HuH-7 (cell line): ENCODE measurements at regions not wholly inside any gene's neighbourhood (a gene's known extent, or its start where the extent isn't known, plus 50 kb on each side); places are given as distances from the start of the nearest gene placed in this dataset.
A peak's percentile ranks its signal among the peaks of the same experiment; 100 is the strongest.
"Not testable (repeated sequence)": the region's sequence is repeated elsewhere in the genome, so short reads cannot be mapped to it uniquely, and the experiment has no call there.

Experiments used
- DNase-seq: peaks from one replicate; pipeline ENCODE4 v3.0.0; 2011; ENCODE audit warnings: low spot score

DNA sequence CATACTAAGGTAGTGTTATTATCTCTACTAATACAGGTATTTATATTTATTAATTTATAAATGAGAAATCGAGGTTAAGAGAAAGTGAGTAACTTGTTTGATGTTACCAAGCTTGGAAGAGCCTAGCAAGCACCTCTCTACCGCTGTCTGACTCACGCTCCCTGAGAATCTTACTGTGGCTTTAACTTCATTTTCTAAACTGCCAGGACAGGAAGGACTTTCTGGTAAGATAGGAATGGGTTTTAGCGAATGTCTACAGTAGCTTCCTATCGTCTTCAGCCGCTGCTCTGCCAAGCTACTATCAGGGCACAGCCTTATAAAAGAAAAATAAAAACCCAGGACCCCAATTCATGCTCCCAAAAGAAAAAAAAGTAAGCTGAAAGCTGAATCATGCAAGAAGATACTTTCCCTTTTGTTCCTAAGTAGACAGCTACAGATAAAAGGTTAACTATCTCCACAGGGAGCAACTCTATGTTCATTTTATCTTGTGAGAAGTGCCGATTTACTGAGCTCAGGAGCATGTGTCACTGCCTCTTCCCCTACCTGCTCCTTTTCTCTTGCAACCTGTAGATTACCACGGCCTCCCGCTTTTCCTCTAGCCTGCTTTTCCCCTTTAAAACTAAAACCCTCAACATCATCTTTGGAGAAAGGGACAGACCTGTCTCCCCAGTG, 60.2 kb downstream of the THNSL1 start:
- no peak for DNase-seq

DNA sequence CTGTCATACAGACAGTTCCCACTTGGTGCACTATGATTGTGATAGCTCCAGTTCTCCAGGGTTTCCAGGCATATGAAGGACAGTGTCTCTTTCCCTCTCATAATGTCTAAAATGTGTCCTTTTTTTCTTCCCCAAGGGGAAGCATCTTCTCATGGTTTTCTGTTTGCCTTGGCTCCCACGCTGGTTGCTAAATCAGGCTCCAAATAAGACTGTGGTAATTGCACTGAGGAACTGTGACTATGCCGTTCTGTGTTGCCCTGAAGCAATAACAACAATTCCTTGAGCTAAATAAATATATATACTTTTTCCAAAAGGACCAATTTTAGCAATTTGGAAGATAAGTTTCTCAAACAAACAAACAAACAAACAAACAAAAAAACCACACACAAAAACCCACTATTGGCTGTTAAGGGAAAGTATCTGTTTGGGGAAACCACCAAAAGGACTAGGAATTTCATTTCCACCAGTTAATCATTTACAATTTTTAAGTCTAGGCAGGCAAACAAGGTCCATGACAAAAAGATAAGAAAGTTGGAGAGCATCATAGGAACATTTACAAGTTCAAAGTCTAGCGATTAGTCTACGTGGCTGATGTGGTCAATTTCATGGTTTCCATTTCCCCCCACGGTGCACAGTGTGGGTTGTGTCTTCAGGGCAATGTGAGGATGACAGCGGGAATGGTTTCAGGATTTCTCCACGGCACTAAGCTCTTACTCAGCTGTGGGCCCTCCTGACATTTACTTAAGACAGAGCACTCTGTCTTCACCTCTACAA, 62.4 kb downstream of the THNSL1 start:
- DNase-seq = peak; percentile 45

DNA sequence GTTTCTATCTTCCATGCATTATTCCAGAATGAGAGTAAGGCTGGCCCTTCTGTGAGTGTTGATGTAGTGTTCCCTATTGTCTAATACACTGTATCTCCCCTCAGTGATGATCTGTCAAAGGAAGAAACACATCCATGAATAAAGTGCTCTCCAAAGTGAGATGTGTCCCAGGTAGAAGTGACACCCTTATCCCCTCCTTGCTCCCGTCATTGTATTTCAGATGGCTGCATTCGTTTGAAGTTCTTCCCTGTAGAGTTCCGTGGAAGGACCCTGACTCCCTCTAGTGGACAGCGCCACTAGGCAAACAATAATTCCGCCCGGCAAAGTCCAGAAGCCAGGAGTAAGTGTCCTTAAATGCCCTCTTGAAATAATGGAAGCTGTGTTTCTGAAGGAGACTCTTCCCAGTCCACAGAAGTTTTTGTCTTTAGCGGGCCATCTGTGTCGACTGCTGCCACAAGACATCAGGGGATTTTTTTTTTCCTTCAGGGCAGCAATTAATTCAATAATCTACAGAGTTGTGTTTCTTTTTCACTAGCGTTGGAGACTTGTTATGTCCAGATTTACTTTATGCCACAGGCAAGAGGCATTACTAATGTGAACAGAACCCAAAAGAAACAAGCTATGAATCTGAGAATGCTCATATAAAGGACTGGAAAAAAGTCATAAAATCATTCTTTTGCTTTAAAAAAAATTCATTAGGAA, 64.6 kb downstream of the THNSL1 start:
- DNase-seq = peak; percentile 70

DNA sequence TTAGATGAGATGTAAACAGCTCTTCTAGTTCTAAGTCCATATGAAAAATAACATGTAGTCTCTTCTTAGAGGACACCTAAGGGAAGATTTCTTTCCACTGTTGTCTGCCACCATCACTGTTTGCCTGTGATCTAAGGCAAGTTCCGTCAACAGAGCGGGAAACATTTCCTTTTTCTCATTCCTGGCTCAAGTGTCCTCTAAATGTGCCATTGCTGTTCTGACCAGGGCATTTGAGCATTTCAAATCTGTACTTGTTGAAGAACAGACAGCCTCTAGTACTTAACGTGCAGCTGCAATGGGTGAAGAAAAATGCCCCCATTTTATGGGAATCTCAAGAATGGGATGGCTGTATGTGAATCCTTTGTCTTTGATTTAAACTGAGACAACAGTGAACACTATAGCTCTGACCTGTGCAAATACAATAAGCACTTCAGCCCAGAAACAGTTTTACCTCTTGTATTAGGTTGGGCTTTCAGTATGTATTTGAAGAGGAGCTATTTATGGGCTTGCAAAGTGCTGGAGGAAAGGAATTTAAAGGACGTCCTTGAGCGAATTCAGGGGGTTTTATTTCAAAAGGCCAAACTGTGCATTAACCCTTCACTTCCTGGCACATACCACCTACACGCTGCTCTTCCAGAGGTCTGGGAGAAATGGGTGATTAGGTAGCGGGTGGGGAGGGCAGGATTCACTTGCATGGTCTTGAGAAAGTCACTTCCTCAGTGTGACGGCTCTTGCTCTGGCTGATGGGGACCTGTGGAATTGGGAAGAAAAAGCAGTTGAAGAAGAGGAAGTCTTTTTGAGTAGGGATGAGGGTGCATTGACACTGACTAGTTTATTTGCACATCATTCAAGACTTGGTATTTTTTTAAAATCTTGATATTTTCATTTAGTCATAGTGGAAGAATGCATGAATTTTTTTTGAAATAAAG, 66.1 kb downstream of the THNSL1 start:
- no peak for DNase-seq

DNA sequence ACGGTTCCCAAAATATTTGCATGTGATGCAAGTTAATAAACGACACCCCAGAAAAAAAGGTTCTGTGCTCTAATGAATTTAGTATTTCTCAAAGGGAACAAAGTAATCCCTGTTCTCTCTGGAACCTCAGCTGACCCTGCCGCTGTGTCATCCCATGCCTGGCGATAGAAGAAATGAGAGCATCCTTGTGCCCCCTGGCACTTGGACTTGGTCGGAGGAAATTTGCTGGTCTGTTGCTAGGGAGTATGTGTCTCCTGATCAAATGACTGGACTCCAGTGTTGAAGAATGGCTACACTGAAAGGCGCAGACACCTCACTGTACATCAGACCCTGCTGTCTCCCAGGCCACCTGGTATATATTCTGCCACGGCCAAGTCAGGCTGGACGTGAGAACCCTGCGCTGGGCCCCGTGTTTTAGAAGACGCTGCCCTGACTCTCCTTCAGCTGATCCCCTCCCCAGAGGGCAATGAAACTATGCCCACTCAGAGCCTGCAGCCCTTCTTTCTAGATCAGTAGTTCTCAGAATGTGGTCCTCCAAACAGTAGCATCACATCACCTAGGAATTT, 67.2 kb downstream of the THNSL1 start:
- DNase-seq = no peak

DNA sequence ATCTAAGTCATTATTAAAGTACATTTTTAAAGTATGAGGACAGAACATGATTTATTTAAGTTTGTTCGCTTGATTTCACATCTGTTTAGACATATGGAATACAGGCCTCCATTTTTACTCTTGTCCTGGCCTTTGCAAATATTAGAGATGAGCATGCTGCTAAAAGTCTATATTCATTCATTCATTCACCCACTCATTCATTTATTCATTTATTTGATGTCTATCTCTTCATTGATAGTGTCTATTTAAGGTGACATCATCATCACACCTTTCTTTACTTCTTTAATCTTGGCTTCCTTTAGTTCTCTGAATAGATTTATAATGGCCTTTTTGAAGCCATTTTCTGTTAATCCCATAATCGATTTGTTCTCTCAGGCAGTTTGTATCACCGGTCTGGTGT, 68.0 kb downstream of the THNSL1 start:
- DNase-seq = no peak

DNA sequence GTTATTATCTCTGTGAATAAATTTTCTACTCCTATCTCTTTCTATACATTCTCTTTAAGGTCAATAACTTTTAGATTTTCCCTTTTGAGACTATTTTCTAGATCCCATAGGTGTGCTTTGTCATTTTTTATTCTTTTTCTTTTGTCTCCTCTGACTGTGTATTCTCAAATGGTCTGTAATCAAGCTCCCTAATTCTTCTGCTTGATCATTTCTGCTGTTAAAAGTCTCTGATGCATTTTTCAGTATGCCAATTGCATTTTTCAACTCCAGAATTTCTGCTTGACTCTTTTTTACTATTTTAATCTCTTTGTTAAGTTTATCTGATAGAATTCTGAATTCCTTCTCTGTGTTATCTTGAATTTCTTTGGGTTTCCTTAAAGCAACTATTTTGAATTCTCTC, 78.2 kb downstream of the THNSL1 start:
- no peak for DNase-seq

DNA sequence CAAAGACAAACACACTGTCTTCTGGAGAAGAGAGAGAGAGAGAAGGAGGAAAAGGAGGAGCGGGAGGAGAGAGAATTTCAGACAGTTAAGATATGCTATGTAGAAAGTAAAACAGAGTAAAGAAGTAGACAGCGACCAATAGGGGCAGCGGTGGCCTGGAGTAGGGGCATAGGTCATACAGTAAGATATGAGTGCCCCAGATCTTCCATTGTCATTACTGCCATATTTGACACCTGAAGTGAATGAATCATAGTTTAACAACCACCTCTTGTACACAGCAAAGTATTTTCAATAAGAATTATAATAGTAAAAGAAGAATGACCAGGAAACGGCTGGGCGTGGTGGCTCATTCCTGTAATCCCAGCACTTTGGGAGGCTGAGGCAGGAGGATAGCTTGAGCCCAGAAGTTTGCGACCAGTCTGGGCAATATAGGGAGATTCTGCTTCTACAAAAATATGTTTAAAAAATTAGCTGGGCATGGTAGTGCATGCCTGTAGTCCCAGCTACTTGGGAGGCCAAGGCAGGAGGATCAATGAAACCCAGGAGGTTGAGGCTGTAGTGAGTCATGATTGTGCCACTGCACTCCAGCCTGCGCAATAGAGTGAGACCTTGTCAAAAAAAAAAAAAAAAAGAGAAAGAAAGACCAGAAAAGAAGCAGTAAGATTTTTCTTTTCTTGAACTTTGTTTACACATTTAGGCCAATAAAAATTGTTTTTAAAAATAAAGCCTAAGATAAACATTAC, 77.0 kb upstream of the GPR158 start:
- no peak for DNase-seq

DNA sequence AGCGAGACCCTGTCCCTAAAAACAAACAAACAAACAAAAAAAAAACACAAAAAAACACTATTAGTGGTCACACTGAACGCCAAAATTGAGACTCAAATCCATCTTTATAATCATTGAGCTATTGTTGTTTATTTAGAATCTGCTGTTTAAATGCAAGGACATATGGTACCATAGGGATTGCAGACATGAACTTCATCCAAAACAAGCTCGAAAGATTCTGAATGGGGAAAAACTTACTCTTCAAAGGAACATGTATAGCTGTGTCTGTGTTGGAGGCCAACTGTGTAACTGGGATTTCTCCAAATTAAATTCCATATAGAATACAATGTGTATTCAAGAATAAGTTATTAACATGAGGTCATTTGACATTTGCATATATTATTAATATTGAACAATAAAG, 74.7 kb upstream of the GPR158 start:
- no peak for DNase-seq

DNA sequence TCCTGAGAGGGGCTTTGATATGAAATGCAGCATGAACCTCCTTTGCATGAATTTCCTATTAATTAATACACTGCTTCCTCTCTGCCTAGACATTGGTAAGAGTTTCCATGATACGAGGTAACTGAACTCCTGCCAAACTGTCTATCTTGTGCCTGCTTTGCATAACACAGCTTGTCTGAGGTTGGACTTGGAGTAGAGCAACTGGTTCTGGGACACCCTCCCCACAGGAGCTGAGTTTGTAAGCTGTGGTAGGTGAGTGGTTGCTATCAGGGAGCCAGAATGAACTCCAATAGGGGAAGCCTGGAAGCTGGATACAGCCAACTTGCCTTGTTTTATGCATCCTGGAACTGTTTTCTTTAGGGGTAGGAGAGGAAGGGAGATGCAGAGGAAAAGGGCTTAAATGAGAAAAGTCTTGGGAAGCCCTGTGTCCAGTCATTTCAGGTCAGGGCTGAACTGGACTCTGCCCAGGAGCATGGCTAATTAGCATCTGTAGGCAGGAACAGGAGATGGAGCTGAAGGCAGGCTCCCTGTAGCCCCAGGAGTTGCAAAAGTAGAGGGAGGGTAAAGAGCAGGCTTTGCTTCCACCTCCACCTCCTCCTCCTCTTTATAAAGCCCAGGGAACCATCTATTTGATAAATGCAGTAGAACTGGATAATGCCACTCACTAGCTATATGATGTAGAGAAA, 73.2 kb upstream of the GPR158 start:
- DNase-seq = peak; percentile 30

DNA sequence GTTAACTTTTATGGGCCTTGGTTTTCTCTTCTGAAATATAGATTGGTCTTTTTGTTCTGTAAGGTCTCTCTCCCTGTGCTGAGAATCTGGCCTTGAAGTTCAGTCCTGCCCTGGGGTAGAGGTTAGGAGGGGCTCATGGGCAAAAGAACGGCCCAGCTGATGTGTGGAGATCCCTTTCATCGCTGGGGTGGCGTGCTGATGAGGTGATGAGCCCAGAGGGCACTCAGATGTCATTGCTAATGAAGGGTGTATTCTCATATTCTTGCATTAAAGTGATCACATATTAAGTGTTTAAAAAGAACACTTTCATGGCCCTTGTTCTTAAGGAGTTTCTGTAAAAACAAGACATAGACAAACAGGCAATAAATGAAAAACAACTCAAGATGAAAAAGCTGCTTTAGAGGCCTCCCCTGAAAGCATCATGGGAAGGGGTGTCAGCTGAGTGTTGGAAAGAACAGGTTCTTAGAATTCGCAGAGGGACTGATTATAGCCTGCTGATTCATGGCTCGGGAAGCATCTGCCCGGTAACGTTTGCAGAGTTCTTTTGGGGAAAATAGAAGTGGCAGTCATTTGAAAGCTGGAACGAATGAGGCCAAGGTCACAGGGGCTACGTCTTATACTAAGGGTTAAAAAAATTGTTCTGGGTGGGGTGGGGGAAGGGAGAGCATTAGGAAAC, 72.5 kb upstream of the GPR158 start:
- DNase-seq = no peak

DNA sequence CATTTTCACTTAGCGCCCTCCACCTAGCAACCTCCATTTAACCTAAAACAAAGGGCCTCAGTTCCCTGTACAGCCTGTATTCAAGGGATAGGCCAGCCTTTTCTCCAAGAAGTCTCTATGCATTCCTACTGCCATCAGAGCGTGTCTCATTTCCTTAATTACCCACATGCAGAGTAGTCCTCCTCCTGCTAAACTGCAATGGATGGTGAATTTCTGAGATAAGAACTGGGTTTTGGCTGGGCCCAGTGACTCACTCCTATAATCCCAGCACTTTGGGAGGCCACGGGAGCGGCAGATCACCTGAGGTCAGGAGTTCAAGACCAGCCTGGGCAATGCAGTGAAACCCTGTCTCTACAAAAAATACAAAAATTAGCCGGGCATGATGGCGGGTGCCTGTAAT, 71.1 kb upstream of the GPR158 start:
- DNase-seq = no peak

DNA sequence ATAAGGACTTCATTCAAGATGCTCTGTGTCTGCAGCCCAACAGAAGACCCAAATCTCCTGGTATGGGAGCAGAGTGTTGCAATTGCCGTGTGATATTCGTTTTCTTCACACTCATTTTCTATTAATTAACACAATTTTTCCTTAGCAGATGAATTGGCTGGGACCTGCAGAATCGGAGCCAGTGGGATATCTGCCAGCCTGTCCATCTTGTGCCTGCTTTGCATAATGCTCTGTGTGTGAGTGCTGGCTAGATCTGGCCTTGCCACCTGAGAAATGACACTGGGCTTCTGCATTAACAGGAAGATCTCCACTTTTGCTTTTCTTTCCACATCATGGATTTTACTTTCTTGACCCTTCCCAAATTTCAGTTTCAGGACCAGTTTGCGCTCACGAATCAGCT, 70.4 kb upstream of the GPR158 start:
- no peak for DNase-seq

DNA sequence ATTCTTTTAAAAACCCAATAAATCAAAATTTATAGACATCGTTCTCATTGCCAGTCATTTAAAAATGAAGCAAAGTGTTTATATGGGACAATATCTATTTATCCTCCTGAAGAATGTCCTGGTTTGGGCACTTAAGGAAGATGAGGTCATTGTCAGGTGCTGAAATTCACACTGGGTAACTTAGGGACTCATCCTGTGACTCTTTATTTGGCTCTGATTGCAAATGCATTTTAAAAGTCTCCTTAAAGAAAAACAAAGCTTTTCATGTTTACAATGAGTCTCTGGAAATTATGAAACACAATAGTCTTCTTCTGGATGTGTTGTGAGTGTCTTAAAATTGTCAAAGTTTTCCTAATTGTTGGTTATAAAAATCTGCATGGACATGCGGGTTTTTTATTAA, 69.5 kb upstream of the GPR158 start:
- DNase-seq = no peak

DNA sequence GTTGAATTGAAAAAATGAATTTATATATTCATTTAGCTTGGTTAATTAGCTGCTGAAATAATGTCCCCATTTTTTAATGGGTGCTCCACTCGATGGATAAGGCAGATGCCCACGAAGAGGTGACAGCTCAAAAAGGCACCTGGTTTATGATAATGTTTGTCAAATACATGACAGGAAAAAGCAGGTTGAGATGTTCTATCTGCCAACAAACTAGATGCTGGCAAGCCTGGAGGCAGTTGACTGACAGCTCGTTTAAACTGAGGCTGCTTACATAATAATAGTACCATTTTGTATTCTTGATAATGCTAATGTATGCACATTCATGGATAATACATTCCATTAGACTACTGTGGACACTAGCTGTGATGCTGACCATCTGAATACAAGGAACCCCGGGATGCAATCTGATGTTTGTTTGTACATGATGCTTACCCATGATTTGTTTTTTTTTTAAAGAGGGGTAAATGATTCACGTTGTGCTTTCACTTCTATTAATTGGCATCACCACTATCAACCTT, 69.0 kb upstream of the GPR158 start:
- no peak for DNase-seq

DNA sequence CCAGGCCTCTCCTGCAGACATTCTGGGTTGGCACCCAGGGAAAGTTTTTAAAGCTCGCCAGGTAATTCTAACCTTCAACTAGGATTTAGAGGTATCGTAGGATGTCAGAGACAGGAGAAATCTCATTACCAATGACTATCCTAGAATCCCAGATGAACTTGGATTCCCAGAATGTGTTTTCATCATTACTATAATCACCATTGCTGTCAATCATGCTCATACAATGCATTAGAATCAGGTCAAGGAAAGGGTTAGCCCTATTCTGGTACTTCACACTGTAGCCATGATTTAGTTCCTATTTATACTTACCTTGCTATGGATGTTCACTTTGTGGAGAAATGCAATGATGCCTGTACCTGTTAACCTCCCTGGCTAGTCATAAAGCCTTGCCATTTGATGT, 67.0 kb upstream of the GPR158 start:
- no peak for DNase-seq

DNA sequence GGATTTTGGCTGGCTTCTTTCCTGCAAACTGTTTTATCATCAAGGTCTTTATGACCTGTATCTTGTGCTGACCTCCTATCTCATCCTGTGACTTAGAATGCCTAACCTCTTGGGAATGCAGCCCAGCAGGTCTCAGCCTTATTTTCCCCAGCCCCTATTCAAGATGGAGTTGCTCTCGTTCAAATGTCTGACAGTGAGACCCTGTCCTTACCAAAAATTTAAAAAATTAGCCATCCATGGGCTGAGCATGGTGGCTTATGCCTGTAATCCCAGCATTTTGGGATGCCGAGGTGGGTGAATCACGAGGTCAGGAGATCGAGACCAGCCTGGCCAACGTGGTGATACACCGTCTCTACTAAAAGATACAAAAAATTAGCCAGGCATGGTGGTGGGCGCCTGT, 64.9 kb upstream of the GPR158 start:
- DNase-seq = not testable (repeated sequence)

DNA sequence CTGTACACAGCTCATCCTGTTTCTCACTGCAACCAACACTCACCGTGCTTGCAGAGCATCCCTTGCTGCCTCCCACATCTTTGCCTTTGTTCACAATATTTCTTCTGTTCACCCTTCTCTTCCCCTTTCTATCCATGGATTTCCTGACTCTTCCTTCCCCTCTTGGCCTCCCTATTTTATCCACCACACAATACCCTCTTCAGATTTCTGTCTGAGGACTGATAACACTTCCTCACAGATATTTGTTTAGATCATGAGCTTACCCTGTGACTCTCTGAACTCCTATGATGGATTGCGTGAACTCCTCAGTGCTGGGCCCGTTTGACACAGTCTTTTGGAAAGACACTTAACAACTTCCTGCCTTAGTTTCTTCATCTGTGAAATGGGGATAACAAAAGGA, 62.8 kb upstream of the GPR158 start:
- DNase-seq = no peak

DNA sequence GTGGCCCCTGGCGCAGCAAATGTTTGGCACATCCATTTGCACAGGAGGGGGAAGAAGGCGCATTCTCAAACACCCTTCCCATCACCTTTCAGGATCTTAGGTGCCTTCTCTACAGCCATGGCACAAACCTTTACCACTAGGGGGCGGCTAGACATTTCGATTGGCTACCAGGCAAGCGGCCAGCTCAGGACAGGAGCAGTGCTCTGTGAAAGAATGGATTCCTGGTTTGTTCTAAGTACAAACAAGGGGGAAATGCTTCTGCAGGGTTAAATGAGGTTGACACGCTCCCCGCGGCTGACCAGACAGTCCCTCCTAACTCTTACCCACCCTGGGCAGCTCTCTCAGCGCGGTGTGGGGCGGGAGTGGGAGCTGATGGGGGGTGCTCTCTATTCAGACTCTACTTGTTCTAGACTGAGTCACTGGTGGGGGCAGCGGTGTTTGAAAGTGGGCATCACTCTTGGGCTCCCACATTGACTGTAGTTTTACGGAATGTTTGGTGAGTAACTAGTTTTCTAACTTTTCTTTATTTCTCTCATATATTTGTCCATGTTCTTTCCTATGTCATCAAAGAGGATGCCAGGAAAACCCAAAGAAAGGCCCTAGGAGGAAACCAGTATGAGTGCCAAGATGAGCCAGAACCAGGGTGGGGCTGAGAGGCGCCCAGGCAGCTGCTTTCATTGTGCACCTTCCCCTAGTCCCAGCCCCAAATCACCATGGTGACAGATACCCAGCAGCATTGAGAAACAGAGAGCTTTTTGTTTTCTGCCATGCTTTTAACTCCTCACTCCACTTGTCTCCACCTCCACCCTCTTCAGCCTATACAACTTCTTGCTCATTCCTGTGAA, 61.4 kb upstream of the GPR158 start:
- peak; percentile 75 for DNase-seq
